Endodermal cell (in vitro differentiated cells): ENCODE measurements at regions not wholly inside any gene's neighbourhood (a gene's known extent, or its start where the extent isn't known, plus 50 kb on each side); places are given as distances from the start of the nearest gene placed in this dataset.
A peak's percentile ranks its signal among the peaks of the same experiment; 100 is the strongest.

Experiments used
- DNase-seq: peaks from one replicate; pipeline ENCODE4 v3.0.0-alpha.2; 2017
- H3K27ac ChIP-seq: 2 replicates; pipeline ENCODE4 v1.5.1; 2013; ENCODE audit warnings: mild to moderate bottlenecking, low read depth, low read length, moderate library complexity
- H3K27me3 ChIP-seq: 2 replicates; pipeline ENCODE4 v1.6.1; 2013; ENCODE audit warnings: mild to moderate bottlenecking, low read length, moderate library complexity; ENCODE audit not compliant: insufficient read depth, control insufficient read depth, poor library complexity, severe bottlenecking
- H3K36me3 ChIP-seq: 2 replicates; pipeline ENCODE4 v1.7.0; 2013; ENCODE audit warnings: mild to moderate bottlenecking, low read length, moderate library complexity; ENCODE audit not compliant: control insufficient read depth, insufficient read depth
- H3K4me1 ChIP-seq: one replicate; pipeline ENCODE4 v1.7.0; 2013; ENCODE audit warnings: low read length; ENCODE audit not compliant: control insufficient read depth, insufficient read depth
- H3K4me3 ChIP-seq: 2 replicates; pipeline ENCODE4 v1.5.1; 2013; ENCODE audit warnings: mild to moderate bottlenecking, low read length, moderate library complexity
- H3K9ac ChIP-seq: 2 replicates; pipeline ENCODE4 v1.6.1; 2013; ENCODE audit warnings: mild to moderate bottlenecking, low read length, moderate library complexity; ENCODE audit not compliant: poor library complexity, severe bottlenecking; ENCODE audit errors: extremely low read depth
- H3K9me3 ChIP-seq: 2 replicates; pipeline ENCODE4 v1.6.1; 2013; ENCODE audit warnings: mild to moderate bottlenecking, low read length, moderate library complexity; ENCODE audit not compliant: control insufficient read depth
- H3K27ac Mint-ChIP-seq: 2 replicates; pipeline ENCODE4 v1.8.0; 2020; ENCODE audit warnings: mixed read lengths
- H3K27me3 Mint-ChIP-seq: 2 replicates; pipeline ENCODE4 v1.8.0; 2021; ENCODE audit warnings: mild to moderate bottlenecking, mixed read lengths; ENCODE audit not compliant: insufficient read depth
- H3K36me3 Mint-ChIP-seq: 2 replicates; pipeline ENCODE4 v1.8.0; 2020; ENCODE audit warnings: low read depth, mixed read lengths
- H3K4me1 Mint-ChIP-seq: 2 replicates; pipeline ENCODE4 v1.8.0; 2020; ENCODE audit warnings: mixed read lengths
- H3K4me3 Mint-ChIP-seq: 2 replicates; pipeline ENCODE4 v1.8.0; 2020; ENCODE audit warnings: mild to moderate bottlenecking, moderate library complexity, mixed read lengths
- H3K9me3 Mint-ChIP-seq: 2 replicates; pipeline ENCODE4 v1.8.0; 2020; ENCODE audit warnings: mild to moderate bottlenecking, mixed read lengths
- WGBS, 2 experiments: methylation state at CpG; one replicate each; pipeline versions ENCODE4 v1.1.5 to v1.1.7; 2013; ENCODE audit warnings: missing lambda C conversion rate in 2 of 2, mixed read lengths in 1 of 2; ENCODE audit not compliant: insufficient coverage in 1 of 2, insufficient read length in 1 of 2; 5-methylcytosine and 5-hydroxymethylcytosine counted together
- TF ChIP-seq, protein P1 (sequence below): fragments of 200-600 bp; sonication (generic); conservative IDR thresholded peaks from 2 replicates; pipeline ENCODE4 v1.5.0; 2021; ENCODE audit warnings: antibody characterized with exemption, mild to moderate bottlenecking

DNA sequence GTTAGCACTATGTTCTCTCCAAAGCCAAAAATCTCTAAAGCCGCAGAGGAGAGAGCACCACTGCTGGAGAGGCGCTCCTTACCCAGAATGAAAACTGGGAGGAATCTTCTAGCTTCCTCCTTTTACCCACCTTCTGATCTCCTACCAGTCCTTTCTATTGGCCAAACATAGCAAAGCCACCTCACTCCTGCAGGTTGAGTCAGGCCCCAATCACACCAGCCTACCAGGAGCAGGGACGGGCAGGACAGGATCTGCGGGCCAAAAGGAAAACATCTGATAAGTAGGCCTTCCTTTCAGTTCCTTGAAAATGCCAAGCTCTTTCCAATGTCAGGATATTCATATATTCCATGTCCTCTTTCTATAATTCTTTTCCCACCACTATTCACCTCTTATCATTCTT is 197.7 kb upstream of the CNOT2 start:
- no peak overlapping the region for H3K9ac ChIP-seq
- no peak overlapping the region for H3K27ac Mint-ChIP-seq
- no peak overlapping the region for H3K27ac ChIP-seq
- peaks cover 4% of the 10 kb centered on the region for H3K4me1 ChIP-seq
- H3K9me3 ChIP-seq, result no peaks in the 10 kb centered on the region
- DNase-seq, result no peak
- no peaks in the 10 kb centered on the region for H3K36me3 ChIP-seq
- H3K4me3 Mint-ChIP-seq, result no peak overlapping the region
- no peaks in the 10 kb centered on the region for H3K9me3 Mint-ChIP-seq
- H3K4me3 ChIP-seq, result no peak overlapping the region
- TF ChIP-seq, protein P1, sequence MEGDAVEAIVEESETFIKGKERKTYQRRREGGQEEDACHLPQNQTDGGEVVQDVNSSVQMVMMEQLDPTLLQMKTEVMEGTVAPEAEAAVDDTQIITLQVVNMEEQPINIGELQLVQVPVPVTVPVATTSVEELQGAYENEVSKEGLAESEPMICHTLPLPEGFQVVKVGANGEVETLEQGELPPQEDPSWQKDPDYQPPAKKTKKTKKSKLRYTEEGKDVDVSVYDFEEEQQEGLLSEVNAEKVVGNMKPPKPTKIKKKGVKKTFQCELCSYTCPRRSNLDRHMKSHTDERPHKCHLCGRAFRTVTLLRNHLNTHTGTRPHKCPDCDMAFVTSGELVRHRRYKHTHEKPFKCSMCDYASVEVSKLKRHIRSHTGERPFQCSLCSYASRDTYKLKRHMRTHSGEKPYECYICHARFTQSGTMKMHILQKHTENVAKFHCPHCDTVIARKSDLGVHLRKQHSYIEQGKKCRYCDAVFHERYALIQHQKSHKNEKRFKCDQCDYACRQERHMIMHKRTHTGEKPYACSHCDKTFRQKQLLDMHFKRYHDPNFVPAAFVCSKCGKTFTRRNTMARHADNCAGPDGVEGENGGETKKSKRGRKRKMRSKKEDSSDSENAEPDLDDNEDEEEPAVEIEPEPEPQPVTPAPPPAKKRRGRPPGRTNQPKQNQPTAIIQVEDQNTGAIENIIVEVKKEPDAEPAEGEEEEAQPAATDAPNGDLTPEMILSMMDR, result no peak
- H3K4me1 Mint-ChIP-seq, result peaks cover 31% of the 10 kb centered on the region
- 70 to 75% methylated on average over 2 to 4 of the region's 4 CpGs for WGBS, 2 experiments
- no peaks in the 10 kb centered on the region for H3K27me3 ChIP-seq
- H3K36me3 Mint-ChIP-seq, result no peaks in the 10 kb centered on the region
- H3K27me3 Mint-ChIP-seq, result peaks cover 2% of the 10 kb centered on the region

DNA sequence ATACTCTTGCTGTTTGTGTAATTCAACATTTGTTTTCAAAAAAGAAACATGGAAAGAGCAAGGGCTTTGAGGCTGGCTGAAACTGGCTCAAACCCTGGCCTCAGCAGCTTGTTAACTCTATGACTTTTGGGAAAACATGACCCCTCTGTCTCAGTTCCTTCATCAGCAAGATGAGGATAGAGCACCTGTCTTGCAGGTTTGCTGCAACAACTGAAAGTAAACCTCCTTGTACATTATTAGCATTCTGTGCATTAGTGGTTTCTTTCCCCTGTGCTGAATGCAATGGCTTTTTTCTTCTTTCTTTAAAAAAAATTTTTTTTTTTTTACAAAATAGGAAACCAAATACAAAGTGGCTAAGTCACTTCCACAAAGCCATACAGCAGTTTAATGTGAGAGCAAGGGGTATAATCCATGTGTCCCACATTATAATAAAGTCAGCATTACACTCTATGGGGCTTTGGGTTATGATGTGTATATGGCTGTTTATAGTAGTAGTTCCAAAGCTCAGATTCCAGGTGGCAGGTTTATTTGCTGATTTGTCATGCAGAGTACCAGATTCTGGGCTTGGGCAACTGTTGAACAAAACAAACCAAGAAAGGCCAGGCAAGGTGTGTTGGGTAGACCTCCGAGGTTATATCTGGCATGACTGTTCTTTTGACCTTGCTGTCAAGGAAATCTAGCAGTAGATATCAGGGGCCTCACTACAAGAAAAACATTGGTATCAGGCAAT is 194.5 kb upstream of the CNOT2 start:
- no peaks in the 10 kb centered on the region for H3K27me3 Mint-ChIP-seq
- TF ChIP-seq, protein P1, result no peak
- 71 to 97% methylated on average over 1 of the region's 1 CpG for WGBS, 2 experiments
- Histone ChIP-seq H3K9me3 (no peaks in the 10 kb centered on the region), H3K4me1 (no peaks in the 10 kb centered on the region), H3K27ac (no peak overlapping the region), H3K27me3 (no peaks in the 10 kb centered on the region), H3K36me3 (no peaks in the 10 kb centered on the region), H3K9ac (no peak overlapping the region), H3K4me3 (no peak overlapping the region)
- H3K36me3 Mint-ChIP-seq, result no peaks in the 10 kb centered on the region
- peaks cover 30% of the 10 kb centered on the region for H3K4me1 Mint-ChIP-seq
- DNase-seq, result no peak
- no peak overlapping the region for H3K27ac Mint-ChIP-seq
- H3K4me3 Mint-ChIP-seq, result no peak overlapping the region
- H3K9me3 Mint-ChIP-seq, result no peaks in the 10 kb centered on the region

DNA sequence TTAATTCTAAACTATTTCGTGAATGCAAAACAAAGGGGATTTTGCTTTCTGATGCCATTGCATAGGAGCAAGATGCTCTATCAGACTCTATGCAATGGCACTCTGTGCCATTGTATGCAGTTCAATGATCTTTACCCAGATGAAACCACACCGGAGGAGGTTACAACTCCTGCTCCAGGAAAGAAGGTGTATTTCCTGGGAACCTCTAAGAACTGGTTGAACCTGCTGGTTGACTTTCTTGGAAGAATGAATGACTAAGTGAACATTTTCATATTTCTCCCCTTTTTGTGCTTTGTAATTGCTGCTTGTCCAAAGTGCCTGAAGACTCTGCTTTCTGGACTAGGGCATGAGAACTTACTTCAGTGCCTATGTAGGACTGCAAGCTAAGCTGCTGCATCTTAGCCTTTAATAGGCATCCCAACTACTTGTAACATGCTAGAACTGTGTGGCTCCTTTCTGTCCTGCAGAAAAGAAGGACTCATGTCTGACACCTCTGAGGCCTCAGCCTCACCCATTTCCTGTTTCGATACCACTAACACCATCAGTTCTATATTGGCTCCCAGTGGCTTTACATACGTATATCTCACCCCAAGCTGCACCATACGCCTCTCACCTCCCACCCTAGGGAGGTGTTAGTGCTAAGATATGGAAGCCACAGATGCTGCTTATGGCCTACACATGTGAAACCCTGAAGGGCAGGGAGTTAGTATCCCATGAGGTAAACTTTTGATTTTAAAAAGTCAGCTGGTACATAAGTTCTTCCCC is 193.5 kb upstream of the CNOT2 start:
- no peaks in the 10 kb centered on the region for H3K4me1 ChIP-seq
- H3K9ac ChIP-seq, result no peak overlapping the region
- Mint-ChIP-seq H3K4me3 (no peak overlapping the region), H3K27me3 (no peaks in the 10 kb centered on the region), H3K36me3 (no peaks in the 10 kb centered on the region), H3K27ac (peak overlapping the region; percentile 28), H3K9me3 (no peaks in the 10 kb centered on the region), H3K4me1 (peaks cover 38% of the 10 kb centered on the region)
- H3K27me3 ChIP-seq, result no peaks in the 10 kb centered on the region
- peak; percentile 56 for DNase-seq
- no peak overlapping the region for H3K4me3 ChIP-seq
- H3K9me3 ChIP-seq, result no peaks in the 10 kb centered on the region
- WGBS, 2 experiments, result 79 to 83% methylated on average over 2 to 5 of the region's 5 CpGs
- H3K36me3 ChIP-seq, result no peaks in the 10 kb centered on the region
- TF ChIP-seq, protein P1, result no peak
- H3K27ac ChIP-seq, result no peak overlapping the region
